ENCODE measurements at regions not wholly inside any gene's neighbourhood (a gene's known extent, or its start where the extent isn't known, plus 50 kb on each side); places are given as distances from the start of the nearest gene placed in this dataset.
"Not testable (repeated sequence)": the region's sequence is repeated elsewhere in the genome, so short reads cannot be mapped to it uniquely, and the experiment has no call there.

- DNase-seq (ENCODE audit: low spot score), result no peak
Measured at GRCh38 chr20:40634891-40635290, 54.1 kb downstream of the MAFB start.

DNA sequence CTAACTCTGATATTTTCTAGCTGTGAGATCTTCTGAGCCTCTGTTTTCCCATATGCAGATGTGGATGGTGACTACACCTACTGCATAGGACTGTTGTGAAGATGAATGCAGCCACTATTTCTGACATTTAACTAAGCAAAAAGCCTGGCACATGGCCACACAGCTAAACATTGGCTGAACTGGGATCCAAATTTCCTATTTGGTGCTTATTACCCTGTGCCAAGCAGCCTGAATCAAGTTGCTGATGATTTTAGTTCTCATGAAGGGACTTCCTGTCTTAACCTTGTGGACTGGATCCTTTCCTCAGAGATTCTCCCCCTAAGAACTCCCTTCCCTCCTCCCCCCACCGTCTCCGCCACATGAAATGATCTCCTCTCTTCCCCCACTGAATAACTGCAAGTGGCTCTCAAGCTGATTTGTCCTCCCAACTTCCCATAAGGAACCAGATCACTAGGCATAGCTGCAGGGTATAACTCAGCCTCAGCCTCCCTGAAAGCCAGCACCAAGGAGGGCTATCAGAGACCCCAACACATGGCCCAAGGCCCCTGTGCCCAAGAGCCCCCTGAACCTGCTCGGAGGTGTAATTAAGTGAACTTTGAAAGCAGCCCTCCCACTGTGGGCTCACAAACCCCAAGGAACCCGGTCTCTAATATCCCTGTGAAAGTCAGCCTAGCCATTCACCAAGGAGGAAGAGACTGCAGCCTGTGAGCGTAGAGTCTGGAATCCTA, 55.7 kb downstream of the MAFB start:
- DNase-seq (ENCODE audit: low spot score), result no peak

GRCh38 chr20:40632346-40632976, 56.6 kb downstream of the MAFB start:
- DNase-seq (ENCODE audit: low spot score), result no peak

DNA sequence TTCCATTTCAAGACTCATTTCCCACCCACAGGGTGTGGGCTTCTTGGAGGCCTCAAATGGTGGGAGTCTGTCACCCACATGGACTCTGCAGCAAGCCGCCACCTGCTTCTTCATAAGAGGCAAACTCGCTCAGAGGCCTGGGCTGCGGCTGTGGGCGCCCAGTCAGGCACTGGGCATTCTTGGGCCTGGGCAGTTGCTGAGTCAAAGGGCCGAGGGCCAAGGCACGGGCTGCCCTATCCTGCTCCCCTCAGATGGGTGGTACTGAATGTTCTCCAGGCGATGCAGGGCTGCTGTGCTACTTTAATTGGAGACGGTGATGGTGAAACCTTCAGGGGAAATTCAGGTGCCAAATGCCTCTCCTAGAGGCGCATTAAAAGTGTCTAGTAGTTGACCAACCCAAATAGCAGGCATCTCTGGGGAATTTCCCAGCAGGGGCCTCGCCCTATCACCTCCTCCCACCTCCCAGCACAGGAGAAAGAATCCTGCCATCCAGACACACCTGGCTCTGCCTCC, 57.9 kb downstream of the MAFB start:
- no peak for DNase-seq (ENCODE audit: low spot score)

GRCh38 chr20:40630713-40631112, 58.3 kb downstream of the MAFB start:
- no peak for DNase-seq (ENCODE audit: low spot score)

DNA sequence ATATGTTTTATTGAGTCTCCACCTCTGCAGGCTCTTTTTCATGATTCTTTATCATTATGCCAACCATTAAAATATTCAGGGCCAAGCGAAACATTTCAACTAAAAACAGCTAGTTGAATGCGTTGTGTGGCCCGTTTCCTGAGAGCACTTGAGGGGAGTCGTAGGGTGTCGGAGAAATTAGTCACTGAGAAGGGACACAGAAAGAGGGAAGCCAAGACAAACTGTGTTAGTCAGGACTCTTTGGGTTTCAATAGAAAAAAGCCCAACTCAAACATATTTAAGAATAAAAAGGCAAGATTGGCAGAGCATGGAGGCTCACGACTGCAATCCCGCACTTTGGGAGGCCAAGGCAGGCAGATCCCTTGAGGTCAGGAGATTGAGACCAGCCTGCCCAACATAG, 58.9 kb downstream of the MAFB start:
- no peak for DNase-seq (ENCODE audit: low spot score)

DNA sequence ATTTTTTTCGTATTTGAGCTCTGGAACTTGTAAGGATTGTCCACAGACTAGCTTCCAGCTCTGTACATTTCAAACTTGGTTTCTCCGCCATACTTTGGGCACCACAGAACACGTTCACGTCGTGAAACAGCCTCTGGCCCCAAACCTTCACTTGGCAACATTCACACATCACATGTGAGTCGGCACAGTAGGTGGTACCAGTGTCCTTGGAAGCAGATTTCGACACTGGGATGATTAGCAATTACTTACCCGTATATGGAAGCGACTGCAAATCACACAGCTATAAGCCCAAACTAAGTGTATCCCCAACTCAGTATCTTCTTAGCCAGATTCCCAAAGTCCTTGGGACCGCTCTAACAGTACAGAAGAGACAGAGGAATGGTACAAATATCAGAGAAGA, 60.2 kb downstream of the MAFB start:
- no peak for DNase-seq (ENCODE audit: low spot score)

GRCh38 chr20:40619053-40619452, 70.0 kb downstream of the MAFB start:
- DNase-seq (ENCODE audit: low spot score), result not testable (repeated sequence)

DNA sequence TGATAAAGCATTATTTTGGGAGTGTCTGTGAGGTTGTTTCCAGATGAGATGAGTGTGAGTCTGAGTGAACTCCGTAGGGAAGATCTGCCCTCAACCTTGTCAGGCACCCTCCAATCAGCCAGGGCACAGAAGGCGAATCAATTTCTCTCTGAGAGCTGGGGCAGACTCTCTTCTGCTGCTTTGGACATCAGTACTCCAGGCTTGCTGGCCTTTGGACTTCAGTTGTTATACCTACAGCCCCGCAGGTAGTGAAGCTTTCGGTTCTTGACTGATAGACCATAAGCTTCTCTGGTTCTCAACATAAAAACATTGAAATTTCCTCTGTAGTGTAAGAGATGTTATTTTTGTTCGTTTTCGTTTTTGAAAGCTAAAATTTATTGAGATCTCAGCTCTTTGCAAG, 71.4 kb downstream of the MAFB start:
- DNase-seq (ENCODE audit: low spot score), result no peak

GRCh38 chr20:40612837-40613236, 76.2 kb downstream of the MAFB start:
- DNase-seq (ENCODE audit: low spot score), result no peak

- DNase-seq (ENCODE audit: low spot score), result no peak
Measured at GRCh38 chr20:40612247-40612646, 76.8 kb downstream of the MAFB start.

- DNase-seq (ENCODE audit: low spot score), result no peak
Measured at GRCh38 chr20:40610730-40611129, 78.3 kb downstream of the MAFB start.

GRCh38 chr20:40607927-40608326, 81.1 kb downstream of the MAFB start:
- no peak for DNase-seq (ENCODE audit: low spot score)

DNA sequence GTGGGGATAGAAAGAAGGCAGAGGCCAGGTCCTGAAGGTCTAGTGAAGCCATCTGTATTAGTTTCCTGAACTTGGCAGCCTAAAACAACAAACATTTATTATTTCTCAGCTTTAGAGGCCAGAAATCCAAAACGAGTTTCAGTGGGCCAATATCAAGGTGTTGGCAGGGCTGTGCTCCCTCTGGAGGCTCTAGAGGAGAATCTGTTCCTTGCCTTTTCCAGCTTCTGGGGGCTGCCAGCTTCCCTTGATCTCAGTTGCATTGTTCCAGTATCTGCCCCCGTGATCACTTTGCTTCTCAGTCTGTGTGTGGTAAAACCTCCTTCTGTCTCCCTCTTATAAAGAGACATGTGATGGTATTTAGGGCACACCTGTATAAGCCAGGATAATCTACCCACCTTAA, 82.4 kb downstream of the MAFB start:
- DNase-seq (ENCODE audit: low spot score), result no peak

DNA sequence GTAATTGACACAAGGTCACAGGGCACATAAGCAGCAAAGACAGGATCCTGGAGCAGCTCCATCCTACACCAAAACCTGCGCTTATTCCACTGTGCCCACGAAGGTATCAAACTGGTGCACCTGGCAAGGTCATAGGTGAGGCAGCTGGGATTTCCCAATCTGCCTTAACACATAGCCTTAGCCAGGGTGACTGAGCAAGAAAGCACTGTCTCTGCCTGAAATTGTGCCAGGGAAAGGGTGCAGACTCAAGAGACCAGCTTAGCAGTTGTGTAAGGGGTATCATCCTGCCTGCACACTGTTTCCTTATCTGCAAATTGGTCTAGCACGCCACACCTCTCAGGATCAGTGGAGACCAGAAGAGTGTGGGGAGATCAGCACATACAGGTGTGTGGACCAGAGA, 82.8 kb downstream of the MAFB start:
- DNase-seq (ENCODE audit: low spot score), result no peak

GRCh38 chr20:40604416-40604815, 84.6 kb downstream of the MAFB start:
- DNase-seq (ENCODE audit: low spot score), result no peak

- no peak for DNase-seq (ENCODE audit: low spot score)
Measured at GRCh38 chr20:40603057-40603651, 85.9 kb downstream of the MAFB start.

- DNase-seq (ENCODE audit: low spot score), result no peak
Measured at GRCh38 chr20:40602381-40602780, 86.7 kb downstream of the MAFB start.

DNA sequence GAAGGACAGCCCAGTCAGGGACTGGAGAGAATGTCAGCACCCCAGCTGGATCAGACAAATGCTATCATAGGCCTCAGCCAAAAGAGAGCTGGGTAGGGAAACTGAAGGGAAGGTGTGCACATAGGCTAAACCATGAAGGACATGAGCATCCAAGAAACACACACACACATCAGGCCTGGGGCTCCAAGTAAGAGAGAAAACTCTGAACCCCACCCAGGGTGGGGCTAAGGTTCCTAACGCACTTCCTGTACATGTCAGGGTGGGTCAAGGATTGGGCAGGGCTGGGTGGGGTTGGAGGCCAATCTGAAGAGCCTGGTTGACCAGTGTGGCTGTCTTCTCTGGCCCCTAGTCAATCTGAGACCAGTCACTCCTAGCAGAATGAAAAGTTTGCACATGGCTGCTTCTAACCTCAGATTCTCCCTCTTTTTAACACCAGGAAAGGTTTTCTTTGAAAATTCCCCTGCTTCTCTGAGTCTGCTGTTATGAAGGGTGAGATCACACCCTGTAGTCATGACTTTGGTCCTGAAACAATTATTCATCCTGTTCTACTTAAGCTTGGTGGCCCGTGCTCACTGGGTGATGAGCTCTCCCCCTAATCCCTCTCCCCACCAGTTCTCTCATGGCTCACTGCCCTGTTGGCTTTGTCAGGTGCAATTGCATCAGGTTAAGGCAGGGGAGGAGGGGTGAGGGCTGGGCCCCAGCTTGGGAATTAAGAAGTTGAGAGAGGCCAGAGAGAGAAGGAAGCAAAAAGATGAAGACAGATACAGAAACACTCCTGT, 88.4 kb downstream of the MAFB start:
- no peak for DNase-seq (ENCODE audit: low spot score)

- DNase-seq (ENCODE audit: low spot score), result no peak
Measured at GRCh38 chr20:40599987-40600386, 89.0 kb downstream of the MAFB start.

- no peak for DNase-seq (ENCODE audit: low spot score)
Measured at GRCh38 chr20:40592941-40593340, 96.1 kb downstream of the MAFB start.

GRCh38 chr20:40591536-40591935, 97.5 kb downstream of the MAFB start:
- DNase-seq (ENCODE audit: low spot score), result no peak

Data from mesenteric fat pad (tissue), 1 donor.